ENCODE measurements at regions not wholly inside any gene's neighbourhood (a gene's known extent, or its start where the extent isn't known, plus 50 kb on each side); places are given as distances from the start of the nearest gene placed in this dataset.

DNA sequence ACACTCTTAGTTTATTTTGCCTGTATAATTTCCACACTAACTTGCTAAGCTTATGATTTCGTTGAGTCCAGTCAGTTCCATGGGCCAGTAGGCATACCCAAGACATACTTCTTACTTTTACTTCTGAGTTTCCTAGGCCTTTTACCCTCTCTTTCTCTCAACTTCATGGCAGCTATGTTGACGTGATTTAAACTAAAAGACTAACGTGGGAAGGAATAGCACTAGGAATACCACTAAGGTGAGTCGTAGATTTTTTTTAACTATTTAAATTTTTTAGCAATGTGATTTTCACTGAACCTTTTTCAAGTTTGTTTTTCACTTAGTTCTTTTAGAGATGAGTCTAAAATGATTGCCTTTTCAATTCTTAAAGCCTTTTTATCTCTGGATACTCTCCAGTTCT is 793.5 kb upstream of the NOVA1 start:
- DNase-seq = no peak

DNA sequence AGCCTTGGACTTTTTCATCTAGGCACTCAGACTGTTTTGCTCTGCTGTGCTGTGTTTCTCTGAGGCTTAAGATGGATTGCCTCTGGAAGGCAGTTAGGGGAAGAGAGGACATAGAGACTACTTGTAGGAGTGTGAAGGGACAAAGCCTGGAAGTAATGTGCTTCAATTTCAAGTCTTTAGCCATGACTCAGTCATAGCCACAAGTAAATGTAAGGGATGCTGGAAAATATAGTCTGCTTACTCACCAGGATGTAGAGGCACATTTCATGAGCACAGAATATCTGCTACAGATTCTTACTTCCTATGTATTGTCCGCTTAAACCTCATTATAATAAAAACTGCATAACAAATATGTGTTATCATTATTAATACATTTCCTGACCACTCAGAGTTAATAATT is 794.3 kb upstream of the NOVA1 start:
- DNase-seq = no peak

DNA sequence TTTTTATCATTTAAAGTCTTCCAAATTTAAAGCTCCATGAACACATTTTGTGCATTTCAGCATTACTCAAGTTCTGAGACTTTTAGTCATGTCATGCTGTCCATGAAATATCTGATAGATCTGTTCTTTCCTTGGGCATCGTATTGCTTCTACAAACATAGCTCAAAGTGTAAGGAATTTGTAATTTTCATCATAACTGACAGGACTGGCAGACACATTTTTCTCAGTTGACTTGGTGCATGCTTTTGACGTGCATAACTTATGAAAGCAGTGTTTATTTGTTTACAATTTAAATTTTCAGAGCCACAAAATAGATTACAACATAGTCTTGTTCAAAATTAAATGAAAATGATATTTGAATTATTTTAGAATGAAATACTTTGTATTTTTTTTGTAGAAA is 812.1 kb upstream of the NOVA1 start:
- no peak for DNase-seq

DNA sequence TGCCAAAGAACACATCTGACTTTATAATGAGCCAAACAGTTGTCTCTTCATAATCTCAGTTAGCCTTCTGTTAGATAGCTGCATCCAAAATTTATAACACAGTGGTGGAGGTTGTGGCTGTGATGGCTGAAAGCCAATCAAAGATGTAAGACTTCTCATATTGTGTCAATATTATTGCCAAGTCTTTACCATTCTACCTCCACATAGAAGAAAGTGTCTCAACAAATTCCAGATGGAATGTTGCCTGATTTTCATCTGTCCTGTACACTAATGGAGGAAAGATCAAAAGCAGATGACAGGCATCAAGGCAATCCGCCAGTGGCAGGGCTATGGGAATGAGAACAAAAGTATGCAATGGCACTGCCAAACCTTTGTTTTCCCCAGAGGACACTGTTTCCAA is 813.1 kb upstream of the NOVA1 start:
- DNase-seq = no peak

GRCh38 chr14:27427796-27428195 is 830.0 kb upstream of the NOVA1 start:
- no peak for DNase-seq

- no peak for DNase-seq
These were observed 838.3 kb upstream of the NOVA1 start for GRCh38 chr14:27435923-27436670.

DNA sequence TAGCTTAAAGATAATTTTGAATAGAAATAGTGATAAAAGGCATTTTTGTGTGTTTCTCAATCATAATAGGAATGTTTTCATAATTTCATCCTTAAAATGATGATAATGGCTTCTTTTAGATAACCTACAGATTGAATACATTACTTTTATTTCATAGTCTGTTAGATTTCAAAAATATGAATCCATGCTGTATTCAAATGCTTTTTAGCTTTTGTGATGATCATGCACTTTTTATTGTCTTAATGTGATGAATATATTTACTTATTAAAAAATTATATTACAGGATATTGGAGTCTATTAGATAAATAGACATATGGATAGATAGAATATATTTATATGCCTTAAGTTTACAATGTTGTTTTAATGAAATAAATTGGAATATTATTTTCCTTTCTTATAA is 886.8 kb upstream of the NOVA1 start:
- no peak for DNase-seq

GRCh38 chr14:27485193-27485592 is 887.4 kb upstream of the NOVA1 start:
- no peak for DNase-seq

GRCh38 chr14:27506272-27506671 is 908.4 kb upstream of the NOVA1 start:
- no peak for DNase-seq

- no peak for DNase-seq
These were observed 930.5 kb upstream of the NOVA1 start for GRCh38 chr14:27528328-27528727.

DNA sequence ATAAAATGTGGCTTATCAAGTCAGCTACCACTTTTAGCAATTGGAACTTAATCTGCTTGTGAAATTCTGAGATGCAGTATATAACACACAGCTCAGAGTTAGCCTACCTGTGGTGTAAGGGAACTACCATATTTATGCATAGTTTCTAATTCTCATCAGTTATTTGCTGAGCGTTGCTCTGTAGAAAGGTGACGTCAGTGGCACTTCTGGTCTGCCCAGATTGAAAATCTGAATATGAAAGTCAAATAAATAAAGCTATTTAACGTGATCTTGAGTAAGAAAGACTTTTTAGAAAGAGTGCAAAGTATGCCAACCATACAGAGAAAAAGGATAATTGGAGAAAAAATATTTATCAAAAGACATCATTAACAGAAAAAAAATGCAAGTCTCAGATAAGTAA is 938.9 kb upstream of the NOVA1 start:
- DNase-seq = no peak

- DNase-seq = peak; percentile 2
These were observed 948.3 kb upstream of the NOVA1 start for GRCh38 chr14:27546111-27546510.

GRCh38 chr14:27553790-27554189 is 956.0 kb upstream of the NOVA1 start:
- no peak for DNase-seq

DNA sequence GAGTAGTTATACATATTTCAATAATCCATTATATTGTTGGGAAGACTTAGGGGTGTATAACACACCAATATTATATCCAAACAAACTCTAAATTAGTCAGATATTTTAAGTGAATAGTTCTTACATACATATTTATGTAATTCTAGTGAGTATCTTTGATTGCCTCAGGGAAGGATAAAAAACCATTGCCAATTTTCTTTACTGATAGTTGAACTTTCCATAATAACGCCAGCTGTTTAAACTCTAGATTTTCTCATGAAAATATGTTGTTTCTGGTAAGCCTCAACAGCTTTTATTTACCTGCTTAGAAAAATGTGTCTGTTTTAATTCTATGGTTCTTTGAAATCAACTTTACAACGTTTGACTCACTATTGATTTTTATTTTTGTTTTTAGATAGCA is 959.6 kb upstream of the NOVA1 start:
- DNase-seq = no peak

- DNase-seq = no peak
These were observed 962.0 kb upstream of the NOVA1 start for GRCh38 chr14:27559848-27560247.

- DNase-seq = no peak
These were observed 969.1 kb upstream of the NOVA1 start for GRCh38 chr14:27566843-27567382.

DNA sequence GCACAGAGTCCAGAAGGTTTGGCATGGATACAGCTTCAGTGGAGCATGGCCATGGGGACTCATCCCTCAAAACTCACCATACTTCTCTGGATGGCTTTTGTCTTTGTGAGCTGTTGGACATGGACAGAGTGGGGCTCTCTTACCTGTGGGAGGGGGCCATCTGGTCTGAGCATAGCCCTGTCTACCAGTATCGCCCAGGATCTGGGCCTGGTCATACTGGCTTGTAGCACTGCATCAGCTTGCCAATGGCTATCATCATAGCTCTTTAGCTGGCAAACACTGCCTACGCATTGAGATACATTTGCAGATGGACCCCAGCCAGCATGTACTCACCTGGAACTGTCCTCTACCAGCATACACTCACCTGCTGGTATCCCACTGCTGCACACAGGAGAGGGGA is 975.2 kb upstream of the NOVA1 start:
- DNase-seq = no peak

DNA sequence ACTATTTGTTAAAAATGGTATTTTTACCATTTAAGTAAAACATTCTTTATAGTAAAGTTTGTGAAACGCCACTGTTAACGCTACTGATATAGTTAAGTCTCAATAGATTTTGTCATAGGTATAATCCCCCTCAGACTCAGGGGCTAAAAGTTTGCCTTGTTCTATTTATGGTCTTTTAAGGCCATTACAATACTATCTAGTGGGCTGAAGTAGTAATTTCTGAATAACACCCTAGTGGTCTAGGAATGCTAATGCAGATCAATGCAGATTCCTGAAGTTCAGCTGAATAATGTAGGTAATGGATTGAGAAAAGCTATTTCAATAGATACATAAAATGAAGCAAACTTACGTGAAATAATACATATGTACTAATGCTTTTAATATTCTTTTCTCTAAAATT is 989.3 kb upstream of the NOVA1 start:
- no peak for DNase-seq

- DNase-seq = no peak
These were observed 1007.4 kb upstream of the NOVA1 start for GRCh38 chr14:27605282-27605681.

GRCh38 chr14:27608377-27608776 is 1010.5 kb upstream of the NOVA1 start:
- no peak for DNase-seq

GRCh38 chr14:27612121-27612520 is 1014.3 kb upstream of the NOVA1 start:
- peak; percentile 11 for DNase-seq

GRCh38 chr14:27613102-27613501 is 1015.3 kb upstream of the NOVA1 start:
- DNase-seq = no peak

DNA sequence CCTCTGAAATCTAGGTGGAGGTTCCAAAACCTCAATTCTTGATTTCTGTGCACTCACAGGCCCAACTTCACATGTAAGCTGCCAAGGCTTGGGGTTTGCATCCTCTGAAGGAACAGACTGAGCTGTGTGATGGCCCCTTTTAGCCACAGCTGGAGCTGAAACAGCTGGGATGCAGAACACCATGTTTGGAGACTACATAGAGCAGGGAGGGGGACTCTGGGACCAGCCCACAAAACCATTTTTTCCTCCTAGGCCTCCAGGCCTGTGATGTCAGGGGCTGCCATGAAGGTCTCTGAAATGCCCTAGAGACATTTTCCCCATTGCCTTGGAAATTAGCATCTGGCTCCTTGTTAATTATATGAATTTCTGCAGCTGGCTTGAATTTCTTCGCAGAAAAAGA is 1025.9 kb upstream of the NOVA1 start:
- no peak for DNase-seq
